IgD-negative memory B cell (primary cell): ENCODE measurements at regions not wholly inside any gene's neighbourhood (a gene's known extent, or its start where the extent isn't known, plus 50 kb on each side); places are given as distances from the start of the nearest gene placed in this dataset.
"Not testable (repeated sequence)": the region's sequence is repeated elsewhere in the genome, so short reads cannot be mapped to it uniquely, and the experiment has no call there.

Experiments
- H3K27ac Mint-ChIP-seq, 3 donors: one replicate each; pipeline ENCODE4 v1.8.0; 2020 to 2022; ENCODE audit warnings: mild to moderate bottlenecking in 3 of 3, mixed read lengths in 3 of 3, moderate library complexity in 1 of 3
- H3K27me3 Mint-ChIP-seq: one replicate; pipeline ENCODE4 v1.8.0; 2021; ENCODE audit warnings: mixed read lengths
- H3K36me3 Mint-ChIP-seq: one replicate; pipeline ENCODE4 v1.8.0; 2020; ENCODE audit warnings: mild to moderate bottlenecking, mixed read lengths
- H3K4me1 Mint-ChIP-seq, 3 donors: one replicate each; pipeline ENCODE4 v1.8.0; 2020 to 2022; ENCODE audit warnings: mixed read lengths in 3 of 3, mild to moderate bottlenecking in 1 of 3
- H3K4me3 Mint-ChIP-seq, 4 donors: one replicate each; pipeline ENCODE4 v1.8.0; 2020 to 2022; ENCODE audit warnings: mild to moderate bottlenecking in 4 of 4, mixed read lengths in 4 of 4, moderate library complexity in 3 of 4
- H3K9me3 Mint-ChIP-seq, 3 donors: one replicate each; pipeline ENCODE4 v1.8.0; 2020 to 2021; ENCODE audit warnings: mixed read lengths in 3 of 3, mild to moderate bottlenecking in 1 of 3

GRCh38 chr3:107911337-107912000, 179.4 kb downstream of the CD47 start:
- H3K4me1 Mint-ChIP-seq, result peaks cover 0 to 3% (median 0%) of the 10 kb centered on the region in 3 donors

GRCh38 chr3:107910713-107911259, 180.0 kb downstream of the CD47 start:
- H3K36me3 Mint-ChIP-seq, result no peaks in the 10 kb centered on the region
- H3K4me1 Mint-ChIP-seq, result peaks cover 0 to 3% (median 0%) of the 10 kb centered on the region in 3 donors
- H3K9me3 Mint-ChIP-seq, result no peaks in the 10 kb centered on the region
- H3K27ac Mint-ChIP-seq, result no peak overlapping the region
- no peaks in the 10 kb centered on the region for H3K27me3 Mint-ChIP-seq
- H3K4me3 Mint-ChIP-seq, result no peak overlapping the region

More at GRCh38 chr3:107911337-107912000, 179.4 kb downstream of the CD47 start:
- H3K9me3 Mint-ChIP-seq, result no peaks in the 10 kb centered on the region
- no peak overlapping the region for H3K27ac Mint-ChIP-seq
- H3K4me3 Mint-ChIP-seq, result no peak overlapping the region
- H3K27me3 Mint-ChIP-seq, result peaks cover 3% of the 10 kb centered on the region
- H3K36me3 Mint-ChIP-seq, result no peaks in the 10 kb centered on the region

- not testable (repeated sequence) for H3K27me3 Mint-ChIP-seq, H3K9me3 Mint-ChIP-seq, H3K36me3 Mint-ChIP-seq
Measured at GRCh38 chr3:107909583-107909982, 181.2 kb downstream of the CD47 start.

GRCh38 chr3:107907996-107908395, 182.8 kb downstream of the CD47 start:
- H3K4me3 Mint-ChIP-seq, result no peak overlapping the region
- no peak overlapping the region for H3K27ac Mint-ChIP-seq
- H3K27me3 Mint-ChIP-seq, result peaks cover 1% of the 10 kb centered on the region
- H3K36me3 Mint-ChIP-seq, result no peaks in the 10 kb centered on the region
- no peaks in the 10 kb centered on the region for H3K9me3 Mint-ChIP-seq
- peaks cover 0 to 3% (median 0%) of the 10 kb centered on the region in 3 donors for H3K4me1 Mint-ChIP-seq

More at GRCh38 chr3:107909583-107909982, 181.2 kb downstream of the CD47 start:
- H3K27ac Mint-ChIP-seq, H3K4me3 Mint-ChIP-seq, H3K4me1 Mint-ChIP-seq: not testable (repeated sequence)

DNA sequence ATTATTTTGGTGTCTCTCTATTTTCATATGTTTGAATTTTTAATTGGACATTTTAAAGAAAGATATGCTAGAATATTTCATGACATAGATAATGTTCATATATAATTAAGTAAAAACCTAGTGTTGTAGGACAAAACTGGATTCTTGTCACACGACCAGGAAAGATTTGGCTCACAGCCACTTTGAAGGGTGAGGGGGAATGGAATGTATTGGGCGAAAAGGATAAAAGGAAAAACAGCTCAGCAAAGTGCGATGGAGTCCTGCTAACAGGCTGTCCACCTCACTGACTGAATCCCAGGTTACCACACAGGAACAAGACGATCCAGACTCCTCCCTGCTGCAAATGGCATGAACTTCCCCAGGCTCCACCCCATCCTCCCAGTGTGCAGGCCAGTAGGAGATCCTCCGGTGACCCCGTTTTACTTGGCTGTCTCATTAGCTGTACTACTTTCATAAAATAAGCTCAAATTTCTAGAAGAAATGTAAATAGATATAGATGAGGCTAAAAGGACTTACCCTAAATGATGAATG, 186.2 kb downstream of the CD47 start:
- H3K4me1 Mint-ChIP-seq, result no peaks in the 10 kb centered on the region
- no peak overlapping the region for H3K4me3 Mint-ChIP-seq
- H3K27ac Mint-ChIP-seq, result no peak overlapping the region
- H3K36me3 Mint-ChIP-seq, result no peaks in the 10 kb centered on the region
- H3K27me3 Mint-ChIP-seq, result peaks cover 16% of the 10 kb centered on the region
- H3K9me3 Mint-ChIP-seq, result no peaks in the 10 kb centered on the region

GRCh38 chr3:107899990-107900651, 190.7 kb downstream of the CD47 start:
- Mint-ChIP-seq H3K27ac (no peak overlapping the region), H3K27me3 (peaks cover 31% of the 10 kb centered on the region), H3K4me3 (no peak overlapping the region), H3K9me3 (peaks cover 0 to 2% (median 0%) of the 10 kb centered on the region in 3 donors), H3K4me1 (peaks cover 0 to 4% (median 0%) of the 10 kb centered on the region in 3 donors), H3K36me3 (no peaks in the 10 kb centered on the region)

DNA sequence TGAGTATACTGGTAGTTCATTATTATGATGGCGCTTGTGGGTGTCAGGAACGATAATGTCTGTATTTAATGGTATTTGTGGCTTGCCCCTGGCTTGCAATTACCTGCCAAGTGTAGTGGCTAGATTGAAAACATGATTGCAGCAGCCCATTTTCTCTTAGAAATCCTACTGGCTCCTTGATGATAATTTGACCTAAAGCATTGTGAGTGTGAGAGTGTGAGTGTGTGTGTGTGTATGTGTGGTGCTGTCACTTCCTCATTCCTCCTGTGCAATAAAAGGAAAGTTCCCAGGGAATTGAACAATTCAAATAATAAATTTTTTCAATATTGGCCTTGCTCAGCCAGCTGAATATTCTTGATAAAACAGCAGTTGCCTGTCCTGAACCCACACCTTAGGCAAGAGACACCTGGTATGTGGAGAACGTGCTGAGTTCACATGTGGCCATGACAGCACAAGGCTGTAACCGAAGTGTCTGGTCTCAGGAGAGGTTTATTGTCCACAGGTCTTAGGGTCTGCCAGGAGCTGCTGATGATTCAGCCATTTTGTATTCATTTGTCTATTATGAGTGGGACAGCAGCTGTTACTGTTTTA, 193.3 kb downstream of the CD47 start:
- no peak overlapping the region for H3K4me3 Mint-ChIP-seq
- H3K27ac Mint-ChIP-seq, result no peak overlapping the region
- no peaks in the 10 kb centered on the region for H3K36me3 Mint-ChIP-seq
- peaks cover 38% of the 10 kb centered on the region for H3K27me3 Mint-ChIP-seq
- H3K9me3 Mint-ChIP-seq, result peaks cover 0 to 2% (median 0%) of the 10 kb centered on the region in 3 donors
- H3K4me1 Mint-ChIP-seq, result peaks cover 0 to 4% (median 0%) of the 10 kb centered on the region in 3 donors

GRCh38 chr3:107894998-107895397, 195.8 kb downstream of the CD47 start:
- H3K27ac Mint-ChIP-seq, result no peak overlapping the region
- no peak overlapping the region for H3K4me3 Mint-ChIP-seq
- peaks cover 26% of the 10 kb centered on the region for H3K27me3 Mint-ChIP-seq
- H3K9me3 Mint-ChIP-seq, result peaks cover 0 to 2% (median 0%) of the 10 kb centered on the region in 3 donors
- H3K4me1 Mint-ChIP-seq, result peaks cover 0 to 4% (median 0%) of the 10 kb centered on the region in 3 donors
- no peaks in the 10 kb centered on the region for H3K36me3 Mint-ChIP-seq

DNA sequence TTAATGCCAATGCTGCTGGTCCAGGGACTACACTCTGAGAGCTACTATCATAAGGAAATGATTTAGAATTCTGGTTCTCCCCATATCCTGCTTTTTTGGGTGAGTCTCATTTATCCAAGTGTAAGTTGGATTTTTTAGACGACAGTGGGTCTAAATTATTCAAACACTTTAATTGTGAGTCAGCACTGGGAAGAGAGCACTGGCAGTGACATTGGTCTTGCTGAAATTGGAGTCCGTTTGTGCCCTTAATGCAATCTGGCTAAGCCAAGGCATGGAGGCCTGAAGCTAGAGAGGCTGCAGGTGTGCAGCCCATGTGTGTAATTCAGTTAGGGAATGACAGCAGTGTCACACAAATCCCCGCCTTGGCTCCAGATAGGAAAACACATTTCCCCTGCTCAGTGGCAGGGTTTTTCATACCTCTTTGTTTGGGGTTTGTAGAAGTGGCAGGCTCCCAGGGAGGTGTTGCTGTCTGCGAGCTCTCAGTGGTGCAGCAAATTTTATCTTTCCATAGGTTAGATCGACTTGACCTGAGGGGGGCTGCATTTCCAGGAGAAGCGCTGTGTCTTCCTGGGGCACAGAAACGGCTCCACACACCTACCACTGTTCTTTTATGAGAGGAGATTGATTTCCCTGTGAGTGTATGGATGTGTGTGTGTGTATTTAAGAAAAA, 197.7 kb downstream of the CD47 start:
- Mint-ChIP-seq H3K27ac (no peak overlapping the region), H3K4me1 (peaks cover 0 to 4% (median 0%) of the 10 kb centered on the region in 3 donors), H3K36me3 (peaks cover 1% of the 10 kb centered on the region), H3K9me3 (peaks cover 2 to 7% (median 4%) of the 10 kb centered on the region in 3 donors), H3K4me3 (no peak overlapping the region), H3K27me3 (peaks cover 23% of the 10 kb centered on the region)

DNA sequence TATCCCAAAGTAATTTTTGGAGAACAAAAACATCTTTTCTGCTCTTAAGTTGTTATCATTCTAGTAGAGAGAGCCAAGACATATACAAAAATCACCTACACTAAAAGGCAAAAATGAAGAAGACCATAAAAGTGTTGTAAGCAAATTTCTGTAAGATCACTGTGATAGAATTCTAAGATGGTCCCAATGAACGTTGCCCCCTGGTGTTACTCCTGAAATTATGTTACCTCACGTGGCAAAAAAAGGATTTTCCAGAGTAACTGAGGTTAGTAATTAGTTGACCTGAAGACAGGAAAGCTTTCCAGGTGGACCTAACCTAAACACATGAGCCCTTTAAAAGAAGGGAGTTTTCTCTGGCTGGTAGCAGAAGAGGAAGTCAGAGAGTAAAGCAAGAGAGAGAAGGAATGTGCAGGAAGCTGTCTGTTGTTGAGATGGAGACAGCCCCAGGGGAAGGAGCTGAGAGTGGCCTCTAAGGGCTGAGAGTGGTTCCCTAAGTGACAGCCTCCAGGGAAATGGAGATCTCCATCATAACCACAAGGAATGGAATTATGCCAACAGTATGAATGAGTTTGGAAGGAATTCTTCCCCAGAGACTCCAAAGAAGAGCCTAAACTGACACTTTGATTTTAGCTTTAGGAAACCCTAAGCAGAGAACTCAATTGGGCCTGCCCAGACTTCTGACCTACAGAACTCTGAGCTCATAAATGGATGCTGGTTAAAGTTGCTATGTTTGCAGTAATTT, 205.9 kb downstream of the CD47 start:
- H3K27ac Mint-ChIP-seq, result no peak overlapping the region
- peaks cover 0 to 7% (median 4%) of the 10 kb centered on the region in 3 donors for H3K9me3 Mint-ChIP-seq
- H3K4me3 Mint-ChIP-seq, result no peak overlapping the region
- peaks cover 1% of the 10 kb centered on the region for H3K36me3 Mint-ChIP-seq
- H3K27me3 Mint-ChIP-seq, result no peaks in the 10 kb centered on the region
- no peaks in the 10 kb centered on the region for H3K4me1 Mint-ChIP-seq

DNA sequence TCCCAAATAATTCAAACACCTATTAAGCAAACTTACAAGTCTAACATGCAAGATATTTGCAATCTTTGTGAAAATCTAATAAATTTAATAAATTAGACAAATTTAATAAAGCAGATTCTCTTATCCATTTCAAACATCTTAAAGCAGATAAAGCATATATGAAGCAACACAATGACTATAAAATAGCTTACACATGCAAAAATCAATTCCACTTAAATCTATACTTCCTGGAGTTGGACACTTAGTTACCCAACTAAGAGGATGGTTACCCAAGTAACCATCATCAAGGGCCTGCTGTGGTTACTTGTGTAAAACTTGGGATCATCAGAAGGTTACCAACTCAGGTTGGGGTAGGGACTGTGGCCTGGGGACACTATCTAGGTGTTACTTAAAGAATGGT, 206.8 kb downstream of the CD47 start:
- H3K4me1 Mint-ChIP-seq, result no peaks in the 10 kb centered on the region
- H3K9me3 Mint-ChIP-seq, result peaks cover 0 to under 1% (median under 1%) of the 10 kb centered on the region in 3 donors
- H3K36me3 Mint-ChIP-seq, result no peaks in the 10 kb centered on the region
- H3K27ac Mint-ChIP-seq, result no peak overlapping the region
- no peaks in the 10 kb centered on the region for H3K27me3 Mint-ChIP-seq
- H3K4me3 Mint-ChIP-seq, result no peak overlapping the region

DNA sequence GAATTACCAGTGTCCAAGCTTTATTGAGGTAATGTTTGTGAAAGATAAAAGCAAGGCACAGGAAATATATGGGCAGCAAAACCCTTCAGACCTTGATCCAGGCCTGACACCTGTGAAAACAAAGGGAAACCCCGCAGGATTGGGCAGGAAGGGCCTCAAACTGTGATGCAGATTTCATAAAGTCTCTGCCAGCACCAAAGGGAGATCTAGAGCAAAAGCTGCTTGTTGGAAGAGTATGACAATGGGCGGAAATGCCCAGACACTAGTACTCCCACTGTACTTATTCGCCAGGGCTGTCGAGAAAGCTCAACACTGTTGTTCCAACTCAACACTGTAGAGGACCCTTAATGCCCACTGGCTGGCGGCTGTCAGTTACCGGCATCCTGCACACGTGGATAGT, 207.9 kb downstream of the CD47 start:
- Mint-ChIP-seq H3K4me1 (no peaks in the 10 kb centered on the region), H3K9me3 (no peaks in the 10 kb centered on the region), H3K27ac (no peak overlapping the region), H3K36me3 (no peaks in the 10 kb centered on the region), H3K27me3 (no peaks in the 10 kb centered on the region), H3K4me3 (no peak overlapping the region)

- no peak overlapping the region for H3K4me3 Mint-ChIP-seq
- no peaks in the 10 kb centered on the region for H3K9me3 Mint-ChIP-seq
- H3K36me3 Mint-ChIP-seq, result no peaks in the 10 kb centered on the region
- H3K27me3 Mint-ChIP-seq, result no peaks in the 10 kb centered on the region
- H3K27ac Mint-ChIP-seq, result no peak overlapping the region
- H3K4me1 Mint-ChIP-seq, result no peaks in the 10 kb centered on the region
Measured at GRCh38 chr3:107882261-107882660, 208.6 kb downstream of the CD47 start.

- Mint-ChIP-seq H3K4me1 (no peaks in the 10 kb centered on the region), H3K9me3 (no peaks in the 10 kb centered on the region), H3K36me3 (no peaks in the 10 kb centered on the region), H3K27me3 (no peaks in the 10 kb centered on the region), H3K4me3 (no peak overlapping the region), H3K27ac (no peak overlapping the region)
Measured at GRCh38 chr3:107881509-107881908, 209.3 kb downstream of the CD47 start.
